MCF 10A (cell line): ENCODE measurements at regions not wholly inside any gene's neighbourhood (a gene's known extent, or its start where the extent isn't known, plus 50 kb on each side); places are given as distances from the start of the nearest gene placed in this dataset.

Source experiments
- BruUV-seq: library from RNA; stranded (reverse); fragments of 400-500 nt; replicated peaks from 2 replicates; lab custom pipeline; 2021; lab: Mats Ljungman, UMichigan
- CTCF ChIA-PET: fragments of 300-600 bp; sonication (Branson Sonifier 250); formaldehyde crosslinking; extraction: SDS; loops from one replicate; lab custom pipeline; 2021; ENCODE audit warnings: antibody characterized with exemption, inconsistent platforms; lab: Yijun Ruan, JAX
- POLR2A ChIA-PET: fragments of 300-600, 350-650 bp; sonication (Branson Sonifier 250); formaldehyde crosslinking; extraction: SDS; loops from one replicate; lab custom pipeline; 2020; ENCODE audit warnings: antibody characterized with exemption, inconsistent platforms; lab: Yijun Ruan, JAX
- DNase-seq: peaks from one replicate; pipeline ENCODE4 v3.0.0-alpha.2; 2018; ENCODE audit not compliant: unreplicated experiment
- H3K27ac Mint-ChIP-seq: one replicate; pipeline ENCODE4 v1.8.0; 2022; ENCODE audit warnings: mild to moderate bottlenecking, low read depth, mixed read lengths; ENCODE audit not compliant: unreplicated experiment
- H3K27me3 Mint-ChIP-seq: one replicate; pipeline ENCODE4 v1.8.0; 2022; ENCODE audit warnings: mixed read lengths; ENCODE audit not compliant: insufficient read depth, unreplicated experiment
- H3K36me3 Mint-ChIP-seq: one replicate; pipeline ENCODE4 v1.8.0; 2022; ENCODE audit warnings: mild to moderate bottlenecking, moderate library complexity, mixed read lengths; ENCODE audit not compliant: insufficient read depth, unreplicated experiment
- H3K4me1 Mint-ChIP-seq: one replicate; pipeline ENCODE4 v1.8.0; 2022; ENCODE audit warnings: mixed read lengths; ENCODE audit not compliant: insufficient read depth, unreplicated experiment
- H3K4me3 Mint-ChIP-seq: one replicate; pipeline ENCODE4 v1.8.0; 2022; ENCODE audit warnings: mild to moderate bottlenecking, moderate library complexity, mixed read lengths; ENCODE audit not compliant: unreplicated experiment
- H3K9me3 Mint-ChIP-seq: one replicate; pipeline ENCODE4 v1.8.0; 2022; ENCODE audit warnings: mixed read lengths; ENCODE audit not compliant: unreplicated experiment
- intact Hi-C: fragments of 100-400 bp; cut with micrococcal nuclease; formaldehyde crosslinking; loops from 2 replicates; pipeline ENCODE4 v1.14.1; 2022
- TF ChIP-seq, protein P1 (sequence below): fragments of 200-600 bp; IDR thresholded peaks from one replicate; pipeline ENCODE4 v1.8.0; 2022; ENCODE audit warnings: antibody characterized with exemption, mild to moderate bottlenecking; ENCODE audit not compliant: unreplicated experiment

DNA sequence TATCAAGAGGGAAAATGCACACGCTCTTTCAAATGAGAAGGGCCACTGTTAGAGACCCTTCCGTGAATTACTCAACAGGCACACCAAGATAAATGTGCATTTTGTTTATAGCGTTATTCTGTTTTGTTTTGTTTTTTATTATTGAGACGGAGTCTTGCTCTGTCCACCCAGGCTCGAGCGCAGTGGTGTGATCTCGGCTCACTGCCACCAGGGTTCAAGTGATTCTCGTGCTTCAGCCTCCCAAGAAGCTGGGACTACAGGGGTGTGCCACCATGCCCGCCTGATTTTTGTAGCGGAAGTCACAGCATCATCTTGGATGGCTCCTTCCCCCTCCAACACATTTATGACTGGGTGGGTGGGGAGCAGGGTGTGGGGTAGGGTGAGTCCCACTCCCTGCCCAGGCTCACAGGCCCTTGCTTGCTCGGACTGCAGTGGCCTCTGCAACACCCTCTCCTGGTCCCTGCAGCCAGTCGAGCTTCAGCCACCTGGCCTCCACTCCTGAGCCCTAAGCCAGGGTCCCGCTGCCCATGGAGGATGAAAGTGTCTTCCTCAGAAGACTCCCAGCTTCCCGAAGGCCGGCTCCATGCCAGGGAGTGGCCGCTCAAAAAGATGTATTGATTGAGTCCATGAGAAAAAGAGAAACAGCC, 68.0 kb downstream of the RTL6 start:
- no TSS peak for BruUV-seq
- Mint-ChIP-seq H3K27ac (no peak overlapping the region), H3K4me1 (no peaks in the 10 kb centered on the region), H3K9me3 (no peaks in the 10 kb centered on the region), H3K27me3 (peaks cover 19% of the 10 kb centered on the region), H3K36me3 (no peaks in the 10 kb centered on the region), H3K4me3 (no peak overlapping the region)
- TF ChIP-seq, protein P1, sequence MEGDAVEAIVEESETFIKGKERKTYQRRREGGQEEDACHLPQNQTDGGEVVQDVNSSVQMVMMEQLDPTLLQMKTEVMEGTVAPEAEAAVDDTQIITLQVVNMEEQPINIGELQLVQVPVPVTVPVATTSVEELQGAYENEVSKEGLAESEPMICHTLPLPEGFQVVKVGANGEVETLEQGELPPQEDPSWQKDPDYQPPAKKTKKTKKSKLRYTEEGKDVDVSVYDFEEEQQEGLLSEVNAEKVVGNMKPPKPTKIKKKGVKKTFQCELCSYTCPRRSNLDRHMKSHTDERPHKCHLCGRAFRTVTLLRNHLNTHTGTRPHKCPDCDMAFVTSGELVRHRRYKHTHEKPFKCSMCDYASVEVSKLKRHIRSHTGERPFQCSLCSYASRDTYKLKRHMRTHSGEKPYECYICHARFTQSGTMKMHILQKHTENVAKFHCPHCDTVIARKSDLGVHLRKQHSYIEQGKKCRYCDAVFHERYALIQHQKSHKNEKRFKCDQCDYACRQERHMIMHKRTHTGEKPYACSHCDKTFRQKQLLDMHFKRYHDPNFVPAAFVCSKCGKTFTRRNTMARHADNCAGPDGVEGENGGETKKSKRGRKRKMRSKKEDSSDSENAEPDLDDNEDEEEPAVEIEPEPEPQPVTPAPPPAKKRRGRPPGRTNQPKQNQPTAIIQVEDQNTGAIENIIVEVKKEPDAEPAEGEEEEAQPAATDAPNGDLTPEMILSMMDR, result no peak
- DNase-seq, result no peak
- ChIA-PET POLR2A (no interaction called here), CTCF (no interaction called here)
- intact Hi-C loops, result no loop called here

DNA sequence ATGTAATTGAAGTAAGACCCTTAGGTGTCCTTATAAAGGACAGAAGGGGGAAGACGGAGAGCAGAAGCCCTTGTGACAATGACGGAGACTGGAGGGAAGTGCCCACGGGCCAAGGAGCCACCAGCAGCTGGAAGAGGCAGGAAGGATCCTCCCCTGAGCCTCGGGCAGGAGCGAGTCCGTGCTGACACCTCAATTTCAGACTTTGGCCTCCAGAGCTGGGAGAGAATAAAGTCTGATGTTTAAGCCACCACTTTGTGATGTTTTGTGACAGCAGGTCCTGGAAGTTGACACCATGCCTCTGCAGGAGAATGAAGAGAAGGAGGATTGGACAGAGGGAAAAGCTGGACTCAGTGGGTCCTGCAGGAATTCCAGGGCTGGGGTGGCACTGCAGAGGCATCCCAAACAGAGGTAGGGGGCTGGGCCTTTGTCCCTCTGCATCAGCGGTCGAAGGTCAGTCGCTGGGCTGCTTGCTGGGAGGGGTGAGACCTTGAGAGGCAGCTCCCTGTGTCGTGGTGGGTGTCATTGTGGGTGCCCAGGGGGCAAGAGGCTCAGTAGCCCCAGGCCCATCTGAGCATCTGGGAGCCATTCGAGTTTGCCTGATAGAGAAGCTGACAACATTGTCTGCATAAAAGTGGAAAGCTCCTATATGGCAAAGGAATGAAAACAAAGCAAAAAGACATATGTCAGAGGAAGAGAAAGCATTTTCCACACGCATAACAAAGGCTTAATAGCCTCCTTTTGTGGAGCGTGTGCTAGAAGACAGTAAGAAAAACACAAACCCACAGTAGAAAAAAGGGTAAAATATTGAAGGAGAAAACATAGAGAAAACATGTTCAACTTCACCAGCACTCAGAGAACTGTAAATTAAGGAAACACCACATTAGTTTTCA, 68.8 kb downstream of the RTL6 start:
- Mint-ChIP-seq H3K4me1 (no peaks in the 10 kb centered on the region), H3K36me3 (no peaks in the 10 kb centered on the region), H3K27ac (no peak overlapping the region), H3K27me3 (peaks cover 19% of the 10 kb centered on the region), H3K9me3 (no peaks in the 10 kb centered on the region), H3K4me3 (no peak overlapping the region)
- CTCF ChIA-PET, result no interaction called here
- DNase-seq, result no peak
- BruUV-seq, result no TSS peak
- intact Hi-C loops, result no loop called here
- POLR2A ChIA-PET, result no interaction called here
- TF ChIP-seq, protein P1, result no peak

DNA sequence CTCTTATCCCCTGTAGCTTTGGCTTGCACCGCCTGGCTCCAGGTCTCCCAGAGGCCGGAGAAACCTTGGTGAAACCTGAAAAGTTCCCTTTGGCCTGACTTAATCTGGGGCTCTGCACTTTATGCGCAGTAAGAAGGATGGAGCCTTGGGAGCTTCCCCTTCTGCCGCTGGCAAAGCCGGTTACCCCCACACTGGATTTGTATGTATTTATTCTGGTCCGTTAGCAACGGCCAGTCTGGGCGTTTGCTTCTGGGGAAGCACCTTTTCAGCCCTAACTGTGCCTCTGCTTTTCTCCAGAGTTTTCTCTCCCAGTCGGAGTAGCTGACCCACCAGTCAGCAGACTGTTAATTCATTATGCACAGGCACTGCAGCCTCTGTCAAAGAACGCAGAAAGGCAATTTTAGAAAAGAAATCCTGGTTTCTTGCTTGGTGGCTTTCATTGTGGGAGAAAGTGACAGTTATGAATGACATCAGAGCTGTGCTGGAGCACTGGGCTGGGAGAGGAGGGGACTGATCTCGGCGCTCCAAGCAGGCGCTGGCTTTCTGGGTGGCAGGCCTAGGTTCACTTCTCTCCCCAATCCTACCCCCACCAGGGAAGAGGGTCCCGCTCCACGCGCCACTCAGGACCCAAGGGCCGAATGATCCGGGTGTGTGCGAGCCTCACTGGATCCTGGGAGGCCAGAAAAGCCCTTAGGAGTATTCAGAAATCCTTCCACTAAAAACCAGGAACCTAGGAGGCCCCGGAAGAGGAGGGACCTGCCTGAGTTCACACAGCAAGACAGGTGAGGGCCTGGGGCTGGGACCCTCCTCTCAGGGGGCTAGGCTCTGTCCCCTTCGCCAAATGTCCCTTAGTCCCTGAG, 70.2 kb downstream of the RTL6 start:
- CTCF ChIA-PET, result no interaction called here
- H3K27me3 Mint-ChIP-seq, result peaks cover 25% of the 10 kb centered on the region
- no peak overlapping the region for H3K27ac Mint-ChIP-seq
- no peaks in the 10 kb centered on the region for H3K4me1 Mint-ChIP-seq
- intact Hi-C loops, result no loop called here
- H3K36me3 Mint-ChIP-seq, result no peaks in the 10 kb centered on the region
- no peak for DNase-seq
- H3K4me3 Mint-ChIP-seq, result no peak overlapping the region
- TF ChIP-seq, protein P1, result no peak
- POLR2A ChIA-PET, result no interaction called here
- H3K9me3 Mint-ChIP-seq, result no peaks in the 10 kb centered on the region
- no TSS peak for BruUV-seq

DNA sequence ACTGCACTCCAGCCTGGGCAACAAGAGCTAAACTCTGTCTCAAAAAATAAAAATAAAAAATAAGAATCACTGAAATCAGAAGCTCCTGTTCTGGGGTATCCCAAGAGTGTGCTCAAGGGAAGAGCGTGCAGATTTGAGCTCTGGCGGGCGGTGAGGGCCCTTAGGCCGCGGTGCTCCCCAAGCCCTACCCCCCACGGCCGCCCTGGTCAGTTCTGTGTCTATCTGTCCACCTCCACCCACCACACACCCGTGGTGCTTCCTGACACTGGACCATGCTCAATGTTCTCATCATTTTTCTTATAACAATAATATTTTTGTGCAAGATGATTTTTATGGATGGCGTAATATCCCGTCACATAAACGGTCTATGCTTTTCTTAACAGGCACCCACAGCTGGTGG, 71.1 kb downstream of the RTL6 start:
- no peaks in the 10 kb centered on the region for H3K4me1 Mint-ChIP-seq
- H3K27me3 Mint-ChIP-seq, result peaks cover 31% of the 10 kb centered on the region
- BruUV-seq, result no TSS peak
- ChIA-PET POLR2A (no interaction called here), CTCF (no interaction called here)
- H3K4me3 Mint-ChIP-seq, result no peak overlapping the region
- intact Hi-C loops, result no loop called here
- H3K27ac Mint-ChIP-seq, result no peak overlapping the region
- TF ChIP-seq, protein P1, result no peak
- no peaks in the 10 kb centered on the region for H3K9me3 Mint-ChIP-seq
- H3K36me3 Mint-ChIP-seq, result no peaks in the 10 kb centered on the region
- no peak for DNase-seq
